ENCODE measurements at regions not wholly inside any gene's neighbourhood (a gene's known extent, or its start where the extent isn't known, plus 50 kb on each side); places are given as distances from the start of the nearest gene placed in this dataset.

GRCh38 chr5:158261674-158262367 is 402.9 kb upstream of the CLINT1 start:
- Histone ChIP-seq H4K20me1 (ENCODE audit: control insufficient read depth, insufficient read depth) (no peaks in the 10 kb centered on the region), H3K4me1 (ENCODE audit: control insufficient read depth, insufficient read depth, low read length) (no peaks in the 10 kb centered on the region), H3K9me3 (replicated peaks; ENCODE audit: control insufficient read depth, insufficient read depth, low read length) (no peaks in the 10 kb centered on the region), H3K79me2 (ENCODE audit: control insufficient read depth, insufficient read depth, low read length) (no peaks in the 10 kb centered on the region), H3K27me3 (replicated peaks in 1 of 2; ENCODE audit: control insufficient read depth in 2 of 2, insufficient read depth in 2 of 2, low read length in 1 of 2) (no peaks in the 10 kb centered on the region; a peak in 1 of 4 replicates), H2AFZ (ENCODE audit: control insufficient read depth, low read depth, low read length) (no peak overlapping the region), H3K4me2 (ENCODE audit: control insufficient read depth, insufficient read depth) (no peak overlapping the region), H3K27ac (ENCODE audit: control insufficient read depth, insufficient read depth) (no peak overlapping the region), H3K9ac (ENCODE audit: control insufficient read depth, insufficient read depth, low read length) (no peak overlapping the region), H3K4me3 (no peak overlapping the region), H3K36me3 (ENCODE audit: control insufficient read depth in 2 of 2, insufficient read depth in 2 of 2, low read length in 1 of 2) (no peaks in the 10 kb centered on the region)
- ATAC-seq (no peak), FAIRE-seq (no peak), DNase-seq (ENCODE audit: low read depth, low spot score) (no peak)
- TF ChIP-seq, protein P1, sequence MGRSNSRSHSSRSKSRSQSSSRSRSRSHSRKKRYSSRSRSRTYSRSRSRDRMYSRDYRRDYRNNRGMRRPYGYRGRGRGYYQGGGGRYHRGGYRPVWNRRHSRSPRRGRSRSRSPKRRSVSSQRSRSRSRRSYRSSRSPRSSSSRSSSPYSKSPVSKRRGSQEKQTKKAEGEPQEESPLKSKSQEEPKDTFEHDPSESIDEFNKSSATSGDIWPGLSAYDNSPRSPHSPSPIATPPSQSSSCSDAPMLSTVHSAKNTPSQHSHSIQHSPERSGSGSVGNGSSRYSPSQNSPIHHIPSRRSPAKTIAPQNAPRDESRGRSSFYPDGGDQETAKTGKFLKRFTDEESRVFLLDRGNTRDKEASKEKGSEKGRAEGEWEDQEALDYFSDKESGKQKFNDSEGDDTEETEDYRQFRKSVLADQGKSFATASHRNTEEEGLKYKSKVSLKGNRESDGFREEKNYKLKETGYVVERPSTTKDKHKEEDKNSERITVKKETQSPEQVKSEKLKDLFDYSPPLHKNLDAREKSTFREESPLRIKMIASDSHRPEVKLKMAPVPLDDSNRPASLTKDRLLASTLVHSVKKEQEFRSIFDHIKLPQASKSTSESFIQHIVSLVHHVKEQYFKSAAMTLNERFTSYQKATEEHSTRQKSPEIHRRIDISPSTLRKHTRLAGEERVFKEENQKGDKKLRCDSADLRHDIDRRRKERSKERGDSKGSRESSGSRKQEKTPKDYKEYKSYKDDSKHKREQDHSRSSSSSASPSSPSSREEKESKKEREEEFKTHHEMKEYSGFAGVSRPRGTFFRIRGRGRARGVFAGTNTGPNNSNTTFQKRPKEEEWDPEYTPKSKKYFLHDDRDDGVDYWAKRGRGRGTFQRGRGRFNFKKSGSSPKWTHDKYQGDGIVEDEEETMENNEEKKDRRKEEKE (IDR thresholded peaks at IDR 0.05) = no peak
- TF ChIP-seq JUNB (IDR thresholded peaks at IDR 0.05) (no peak), MLLT1 (IDR thresholded peaks at IDR 0.05) (no peak), YY1 (IDR thresholded peaks at IDR 0.05; ENCODE audit: low read depth, low read length) (no peak), IKZF1 (conservative IDR thresholded peaks at IDR 0.05) (no peak), ZNF622 (IDR thresholded peaks at IDR 0.05) (no peak), KDM1A (IDR thresholded peaks at IDR 0.05; ENCODE audit: borderline replicate concordance) (no peak), SMC3 (IDR thresholded peaks at IDR 0.05; ENCODE audit: borderline replicate concordance, low read length) (no peak), RUNX3 (IDR thresholded peaks at IDR 0.05; ENCODE audit: low read length) (no peak), SUPT20H (IDR thresholded peaks at IDR 0.05; ENCODE audit: borderline replicate concordance, control insufficient read depth, low read depth, low read length) (no peak), NFIC (IDR thresholded peaks at IDR 0.05; ENCODE audit: low read depth, low read length) (no peak), SMAD1 (IDR thresholded peaks at IDR 0.05; ENCODE audit: low read depth, partially characterized antibody) (no peak)
- TF ChIP-seq, protein P2, sequence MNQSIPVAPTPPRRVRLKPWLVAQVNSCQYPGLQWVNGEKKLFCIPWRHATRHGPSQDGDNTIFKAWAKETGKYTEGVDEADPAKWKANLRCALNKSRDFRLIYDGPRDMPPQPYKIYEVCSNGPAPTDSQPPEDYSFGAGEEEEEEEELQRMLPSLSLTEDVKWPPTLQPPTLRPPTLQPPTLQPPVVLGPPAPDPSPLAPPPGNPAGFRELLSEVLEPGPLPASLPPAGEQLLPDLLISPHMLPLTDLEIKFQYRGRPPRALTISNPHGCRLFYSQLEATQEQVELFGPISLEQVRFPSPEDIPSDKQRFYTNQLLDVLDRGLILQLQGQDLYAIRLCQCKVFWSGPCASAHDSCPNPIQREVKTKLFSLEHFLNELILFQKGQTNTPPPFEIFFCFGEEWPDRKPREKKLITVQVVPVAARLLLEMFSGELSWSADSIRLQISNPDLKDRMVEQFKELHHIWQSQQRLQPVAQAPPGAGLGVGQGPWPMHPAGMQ (IDR thresholded peaks at IDR 0.05; ENCODE audit: borderline replicate concordance) = no peak
- WGBS (ENCODE audit: insufficient coverage, insufficient replicate concordance, low lambda C conversion rate, missing lambda C conversion rate) = 7% methylated on average over 3 of the region's 3 CpGs
- ChIA-PET SMC1A (ENCODE audit: uncharacterized antibody, unreplicated experiment) (interaction anchor here (0.8 to 1.3 kb wide), 3 partner anchors 11 to 26 kb away, joined by 3 to 4 read pairs (median 3); no protein-coding TSS in a partner anchor), POLR2A (no interaction called here), CTCF (no interaction called here), RAD21 (ENCODE audit: unreplicated experiment) (no interaction called here)
- in situ Hi-C loops (cut with MboI) (no loop called here), intact Hi-C loops (cut with micrococcal nuclease; ENCODE audit: unreplicated experiment) (no loop called here)
- BruUV-seq (replicated peaks) = no TSS peak
